ENCODE measurements at regions not wholly inside any gene's neighbourhood (a gene's known extent, or its start where the extent isn't known, plus 50 kb on each side); places are given as distances from the start of the nearest gene placed in this dataset.

- TF ChIP-seq USF1 (CRISPR knock-in tag; IDR thresholded peaks at IDR 0.05), result no peak
- TF ChIP-seq FOXJ3 (CRISPR knock-in tag; IDR thresholded peaks at IDR 0.05; ENCODE audit: borderline replicate concordance), result no peak
- no peak for TF ChIP-seq JUN (CRISPR knock-in tag; IDR thresholded peaks at IDR 0.05)
- no peak for TF ChIP-seq SOX15 (CRISPR knock-in tag; IDR thresholded peaks at IDR 0.05)
- no peak for TF ChIP-seq ZBTB43 (CRISPR knock-in tag; IDR thresholded peaks at IDR 0.05)
- TF ChIP-seq SMAD4 (CRISPR knock-in tag; IDR thresholded peaks at IDR 0.05), result no peak
- no peak for TF ChIP-seq ZNF121 (CRISPR knock-in tag; IDR thresholded peaks at IDR 0.05)
- no peak for TF ChIP-seq GTF2I (CRISPR knock-in tag; conservative IDR thresholded peaks at IDR 0.05)
- no peak for TF ChIP-seq ZNF425 (CRISPR knock-in tag; conservative IDR thresholded peaks at IDR 0.05)
- TF ChIP-seq, protein P1, sequence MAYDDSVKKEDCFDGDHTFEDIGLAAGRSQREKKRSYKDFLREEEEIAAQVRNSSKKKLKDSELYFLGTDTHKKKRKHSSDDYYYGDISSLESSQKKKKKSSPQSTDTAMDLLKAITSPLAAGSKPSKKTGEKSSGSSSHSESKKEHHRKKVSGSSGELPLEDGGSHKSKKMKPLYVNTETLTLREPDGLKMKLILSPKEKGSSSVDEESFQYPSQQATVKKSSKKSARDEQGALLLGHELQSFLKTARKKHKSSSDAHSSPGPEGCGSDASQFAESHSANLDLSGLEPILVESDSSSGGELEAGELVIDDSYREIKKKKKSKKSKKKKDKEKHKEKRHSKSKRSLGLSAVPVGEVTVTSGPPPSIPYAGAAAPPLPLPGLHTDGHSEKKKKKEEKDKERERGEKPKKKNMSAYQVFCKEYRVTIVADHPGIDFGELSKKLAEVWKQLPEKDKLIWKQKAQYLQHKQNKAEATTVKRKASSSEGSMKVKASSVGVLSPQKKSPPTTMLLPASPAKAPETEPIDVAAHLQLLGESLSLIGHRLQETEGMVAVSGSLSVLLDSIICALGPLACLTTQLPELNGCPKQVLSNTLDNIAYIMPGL (CRISPR knock-in tag; IDR thresholded peaks at IDR 0.05), result no peak
- TF ChIP-seq, protein P2, sequence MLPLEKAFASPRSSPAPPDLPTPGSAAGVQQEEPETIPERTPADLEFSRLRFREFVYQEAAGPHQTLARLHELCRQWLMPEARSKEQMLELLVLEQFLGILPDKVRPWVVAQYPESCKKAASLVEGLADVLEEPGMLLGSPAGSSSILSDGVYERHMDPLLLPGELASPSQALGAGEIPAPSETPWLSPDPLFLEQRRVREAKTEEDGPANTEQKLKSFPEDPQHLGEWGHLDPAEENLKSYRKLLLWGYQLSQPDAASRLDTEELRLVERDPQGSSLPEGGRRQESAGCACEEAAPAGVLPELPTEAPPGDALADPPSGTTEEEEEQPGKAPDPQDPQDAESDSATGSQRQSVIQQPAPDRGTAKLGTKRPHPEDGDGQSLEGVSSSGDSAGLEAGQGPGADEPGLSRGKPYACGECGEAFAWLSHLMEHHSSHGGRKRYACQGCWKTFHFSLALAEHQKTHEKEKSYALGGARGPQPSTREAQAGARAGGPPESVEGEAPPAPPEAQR (CRISPR knock-in tag; IDR thresholded peaks at IDR 0.05), result no peak
- TF ChIP-seq NR1H2 (CRISPR knock-in tag; IDR thresholded peaks at IDR 0.05), result no peak
Measured at GRCh38 chr4:123709336-123709735, 312.7 kb downstream of the SPRY1 start (continued).

DNA sequence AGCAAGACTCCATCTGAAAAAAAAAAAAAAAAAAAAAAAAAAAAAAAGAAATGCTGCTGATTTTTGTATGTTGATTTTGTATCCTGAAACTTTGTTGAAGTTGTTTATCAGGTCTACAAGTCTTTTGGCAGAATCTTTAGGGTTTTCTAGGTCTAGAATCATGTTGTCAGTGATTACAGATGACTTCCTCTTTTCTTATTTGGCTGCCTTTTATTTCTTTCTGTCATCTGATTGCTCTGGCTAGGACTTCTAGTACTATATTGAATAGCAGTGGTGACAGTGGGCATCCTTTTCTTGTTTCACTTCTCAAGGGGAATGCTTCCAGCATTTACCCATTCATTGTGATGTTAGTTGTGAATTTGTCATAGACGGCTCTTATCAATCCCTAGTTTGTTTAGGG, 334.4 kb downstream of the SPRY1 start:
- DNase-seq (ENCODE audit: low spot score) (no peak), ATAC-seq (no peak)
- TF ChIP-seq, protein P3, sequence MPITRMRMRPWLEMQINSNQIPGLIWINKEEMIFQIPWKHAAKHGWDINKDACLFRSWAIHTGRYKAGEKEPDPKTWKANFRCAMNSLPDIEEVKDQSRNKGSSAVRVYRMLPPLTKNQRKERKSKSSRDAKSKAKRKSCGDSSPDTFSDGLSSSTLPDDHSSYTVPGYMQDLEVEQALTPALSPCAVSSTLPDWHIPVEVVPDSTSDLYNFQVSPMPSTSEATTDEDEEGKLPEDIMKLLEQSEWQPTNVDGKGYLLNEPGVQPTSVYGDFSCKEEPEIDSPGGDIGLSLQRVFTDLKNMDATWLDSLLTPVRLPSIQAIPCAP (CRISPR knock-in tag; IDR thresholded peaks at IDR 0.05), result no peak
- TF ChIP-seq CBFB (CRISPR knock-in tag; IDR thresholded peaks at IDR 0.05; ENCODE audit: low read depth) (no peak), ZNF423 (CRISPR knock-in tag; IDR thresholded peaks at IDR 0.05) (no peak), HMGA2 (CRISPR knock-in tag; IDR thresholded peaks at IDR 0.05) (no peak), AFF4 (CRISPR knock-in tag; IDR thresholded peaks at IDR 0.05; ENCODE audit: borderline replicate concordance) (no peak), CDX4 (CRISPR knock-in tag; IDR thresholded peaks at IDR 0.05; ENCODE audit: borderline replicate concordance) (no peak), ZMAT4 (CRISPR knock-in tag; IDR thresholded peaks at IDR 0.05) (no peak)
- Mint-ChIP-seq H3K4me3 (no peak overlapping the region), H3K27ac (no peak overlapping the region), H3K4me1 (0 out of 2 replicates have a peak, but pooled peaks cover 2% of the 10 kb centered on the region), H3K36me3 (peaks cover 4% of the 10 kb centered on the region), H3K9me3 (peaks cover 15% of the 10 kb centered on the region), H3K27me3 (ENCODE audit: low read depth) (no peaks in the 10 kb centered on the region)
- POLR2A ChIA-PET, result no interaction called here
- CTCF ChIA-PET, result no interaction called here

Measured in WTC11 (cell line).